ENCODE measurements at regions not wholly inside any gene's neighbourhood (a gene's known extent, or its start where the extent isn't known, plus 50 kb on each side); places are given as distances from the start of the nearest gene placed in this dataset.

DNA sequence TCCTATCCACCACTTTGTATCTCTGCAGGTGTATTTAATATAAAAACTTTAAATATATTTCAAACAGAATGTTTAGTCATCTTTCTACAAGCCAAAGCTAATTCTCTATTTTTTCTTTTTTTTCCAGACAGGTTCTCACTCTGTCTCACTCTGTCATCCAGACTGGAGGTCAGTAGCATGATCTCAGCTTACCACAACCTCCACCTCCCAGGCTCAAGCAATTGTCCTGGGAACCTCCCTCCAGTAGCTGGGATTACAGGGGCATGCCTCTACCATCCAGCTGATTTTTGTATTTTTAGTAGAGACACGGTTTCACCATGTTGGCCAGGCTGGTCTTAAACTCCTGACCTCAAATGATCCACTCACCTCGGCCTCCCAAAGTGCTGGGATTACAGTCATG is 202.6 kb downstream of the VGLL3 start:
- Histone ChIP-seq H3K4me1 (ENCODE audit: control insufficient read depth in 1 of 2, extremely low read depth in 1 of 2, insufficient read depth in 2 of 2, low read length in 2 of 2) (no peaks in the 10 kb centered on the region), H3K27me3 (replicated peaks in 1 of 2; ENCODE audit: control insufficient read depth in 2 of 2, extremely low read depth in 1 of 2, insufficient read depth in 2 of 2, low read length in 1 of 2) (no peaks in the 10 kb centered on the region), H3K27ac (ENCODE audit: low read length) (no peak overlapping the region), H3K9me3 (no peaks in the 10 kb centered on the region), H3K36me3 (ENCODE audit: control insufficient read depth in 2 of 2, extremely low read depth in 1 of 2, insufficient read depth in 1 of 2, low read length in 1 of 2) (no peaks in the 10 kb centered on the region), H3K4me3 (ENCODE audit: control insufficient read depth in 1 of 2, extremely low read depth in 1 of 2, low read length in 1 of 2) (no peak overlapping the region)
- Mint-ChIP-seq H3K4me1 (no peaks in the 10 kb centered on the region), H3K9me3 (no peaks in the 10 kb centered on the region), H3K27ac (no peak overlapping the region), H3K4me3 (no peak overlapping the region), H3K36me3 (no peaks in the 10 kb centered on the region), H3K27me3 (no peaks in the 10 kb centered on the region)
- ChIA-PET POLR2A (no interaction called here), CTCF (no interaction called here)
- 100% methylated on average over 1 of the region's 2 CpGs for WGBS (ENCODE audit: insufficient coverage)
- no peak for ATAC-seq (replicated peaks in 1 of 4)
- no peak for DNase-seq

DNA sequence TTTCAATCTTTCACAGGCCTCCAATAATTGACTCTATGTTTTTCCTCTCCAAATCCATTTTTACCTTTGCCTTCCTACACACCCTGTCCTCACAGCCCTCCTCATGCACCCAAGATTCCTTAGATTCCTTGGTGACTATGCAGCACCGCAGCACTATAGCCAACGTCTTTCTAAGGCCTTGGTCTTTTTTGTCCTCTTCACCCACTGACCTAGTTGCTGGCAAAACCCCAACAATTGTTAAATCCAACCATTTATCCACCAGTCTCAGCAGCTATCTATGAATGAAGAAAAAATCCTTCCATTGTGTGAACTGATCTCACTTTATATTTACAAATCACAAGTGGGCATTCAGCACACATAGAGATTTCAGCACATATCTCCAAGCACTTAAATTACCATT is 203.9 kb downstream of the VGLL3 start:
- Mint-ChIP-seq H3K4me3 (no peak overlapping the region), H3K27me3 (no peaks in the 10 kb centered on the region), H3K9me3 (peaks cover 0 to 4% (median 0%) of the 10 kb centered on the region in 3 donors), H3K27ac (no peak overlapping the region), H3K36me3 (no peaks in the 10 kb centered on the region), H3K4me1 (no peaks in the 10 kb centered on the region)
- Histone ChIP-seq H3K4me3 (ENCODE audit: control insufficient read depth in 1 of 2, extremely low read depth in 1 of 2, low read length in 1 of 2) (no peak overlapping the region), H3K4me1 (ENCODE audit: control insufficient read depth in 1 of 2, extremely low read depth in 1 of 2, insufficient read depth in 2 of 2, low read length in 2 of 2) (no peaks in the 10 kb centered on the region), H3K27me3 (replicated peaks in 1 of 2; ENCODE audit: control insufficient read depth in 2 of 2, extremely low read depth in 1 of 2, insufficient read depth in 2 of 2, low read length in 1 of 2) (no peaks in the 10 kb centered on the region), H3K9me3 (no peaks in the 10 kb centered on the region), H3K27ac (ENCODE audit: low read length) (no peak overlapping the region), H3K36me3 (ENCODE audit: control insufficient read depth in 2 of 2, extremely low read depth in 1 of 2, insufficient read depth in 1 of 2, low read length in 1 of 2) (no peaks in the 10 kb centered on the region)
- no peak for DNase-seq
- WGBS (ENCODE audit: insufficient coverage) = 100% methylated on average over 1 of the region's 2 CpGs
- ATAC-seq (replicated peaks in 1 of 4) = no peak
- CTCF ChIA-PET = no interaction called here
- POLR2A ChIA-PET = no interaction called here

DNA sequence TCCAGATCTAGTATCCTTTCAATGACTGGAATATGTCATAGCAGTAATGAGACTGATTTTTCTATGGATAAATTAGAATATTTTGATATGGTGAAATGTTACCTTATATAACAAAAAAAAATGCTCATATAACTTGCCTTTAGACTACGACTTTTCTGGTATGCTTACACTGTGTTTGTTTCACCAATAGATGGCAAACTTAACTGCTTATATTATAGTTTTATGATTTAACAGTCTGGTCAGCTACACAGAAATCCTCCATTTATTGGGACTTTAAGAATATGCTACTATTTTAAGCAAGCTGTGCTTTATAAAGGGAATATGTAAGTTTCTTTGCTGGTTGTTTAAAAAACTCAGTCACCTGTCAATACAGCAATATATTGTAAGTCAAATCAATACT is 205.6 kb downstream of the VGLL3 start:
- ChIA-PET POLR2A (no interaction called here), CTCF (no interaction called here)
- no CpG with 5 or more reads among the region's 1 CpG for WGBS (ENCODE audit: insufficient coverage)

DNA sequence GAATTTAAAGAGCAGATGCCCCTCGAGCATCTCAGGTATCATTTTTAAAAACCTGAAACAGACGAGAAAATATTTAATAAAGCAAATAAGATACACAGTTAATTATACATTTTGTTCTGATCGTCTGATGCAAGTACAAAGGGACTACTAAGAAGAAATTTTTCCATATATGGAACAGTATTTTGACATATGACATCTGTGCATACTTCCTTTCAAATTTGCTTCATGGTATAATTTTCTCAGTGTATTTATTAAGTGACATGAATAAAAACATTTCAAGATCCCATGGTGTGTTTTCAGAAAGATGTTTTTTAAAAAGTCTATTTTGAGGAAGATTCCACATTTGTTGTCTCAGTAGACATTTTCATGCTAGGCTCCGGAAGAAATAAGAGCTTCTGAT is 208.1 kb downstream of the VGLL3 start:
- H3K9me3 Mint-ChIP-seq = peaks cover 0 to 4% (median 0%) of the 10 kb centered on the region in 3 donors
- no peaks in the 10 kb centered on the region for H3K9me3 ChIP-seq
- H3K27me3 Mint-ChIP-seq = no peaks in the 10 kb centered on the region
- no peak overlapping the region for H3K4me3 ChIP-seq (ENCODE audit: control insufficient read depth in 1 of 2, extremely low read depth in 1 of 2, low read length in 1 of 2)
- no peaks in the 10 kb centered on the region for H3K4me1 Mint-ChIP-seq
- no peak overlapping the region for H3K4me3 Mint-ChIP-seq
- no CpG with 5 or more reads among the region's 4 CpGs for WGBS (ENCODE audit: insufficient coverage)
- H3K27me3 ChIP-seq (replicated peaks in 1 of 2; ENCODE audit: control insufficient read depth in 2 of 2, extremely low read depth in 1 of 2, insufficient read depth in 2 of 2, low read length in 1 of 2) = no peaks in the 10 kb centered on the region
- H3K36me3 Mint-ChIP-seq = no peaks in the 10 kb centered on the region
- no peak for DNase-seq
- H3K36me3 ChIP-seq (ENCODE audit: control insufficient read depth in 2 of 2, extremely low read depth in 1 of 2, insufficient read depth in 1 of 2, low read length in 1 of 2) = no peaks in the 10 kb centered on the region
- H3K4me1 ChIP-seq (ENCODE audit: control insufficient read depth in 1 of 2, extremely low read depth in 1 of 2, insufficient read depth in 2 of 2, low read length in 2 of 2) = no peaks in the 10 kb centered on the region
- H3K27ac Mint-ChIP-seq = no peak overlapping the region
- ChIA-PET CTCF (no interaction called here), POLR2A (no interaction called here)
- no peak for ATAC-seq (replicated peaks in 1 of 4)
- H3K27ac ChIP-seq (ENCODE audit: low read length) = no peak overlapping the region

More for the DNA sequence above, 205.6 kb downstream of the VGLL3 start:
- peaks cover 0 to 4% (median 0%) of the 10 kb centered on the region in 3 donors for H3K9me3 Mint-ChIP-seq
- H3K36me3 Mint-ChIP-seq = no peaks in the 10 kb centered on the region
- H3K4me3 Mint-ChIP-seq = no peak overlapping the region
- H3K27me3 Mint-ChIP-seq = no peaks in the 10 kb centered on the region
- H3K27ac Mint-ChIP-seq = no peak overlapping the region
- no peaks in the 10 kb centered on the region for H3K27me3 ChIP-seq (replicated peaks in 1 of 2; ENCODE audit: control insufficient read depth in 2 of 2, extremely low read depth in 1 of 2, insufficient read depth in 2 of 2, low read length in 1 of 2)
- H3K9me3 ChIP-seq = no peaks in the 10 kb centered on the region
- no peaks in the 10 kb centered on the region for H3K4me1 ChIP-seq (ENCODE audit: control insufficient read depth in 1 of 2, extremely low read depth in 1 of 2, insufficient read depth in 2 of 2, low read length in 2 of 2)
- no peaks in the 10 kb centered on the region for H3K4me1 Mint-ChIP-seq
- H3K36me3 ChIP-seq (ENCODE audit: control insufficient read depth in 2 of 2, extremely low read depth in 1 of 2, insufficient read depth in 1 of 2, low read length in 1 of 2) = no peaks in the 10 kb centered on the region
- ATAC-seq (replicated peaks in 1 of 4) (no peak), DNase-seq (no peak)
- no peak overlapping the region for H3K27ac ChIP-seq (ENCODE audit: low read length)
- no peak overlapping the region for H3K4me3 ChIP-seq (ENCODE audit: control insufficient read depth in 1 of 2, extremely low read depth in 1 of 2, low read length in 1 of 2)

DNA sequence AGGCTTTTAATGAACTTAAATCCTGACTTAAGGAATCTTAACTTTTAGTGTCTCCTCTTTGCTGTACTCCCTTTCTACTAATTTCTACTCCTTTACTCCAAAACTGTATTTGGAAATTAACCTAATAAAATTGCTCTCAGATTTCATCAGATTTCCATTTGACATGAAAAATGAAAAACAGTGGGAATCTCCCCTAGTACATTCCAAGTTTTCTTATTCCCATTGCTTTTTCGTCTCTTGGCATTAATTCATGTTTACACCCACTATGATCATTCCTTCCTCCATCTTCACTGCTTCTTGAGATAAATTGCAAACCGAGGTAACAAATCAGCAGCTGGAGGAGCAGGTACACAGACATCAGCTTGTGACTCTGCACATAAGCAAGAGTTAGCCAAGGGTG is 208.7 kb downstream of the VGLL3 start:
- Histone ChIP-seq H3K4me3 (ENCODE audit: control insufficient read depth in 1 of 2, extremely low read depth in 1 of 2, low read length in 1 of 2) (no peak overlapping the region), H3K9me3 (no peaks in the 10 kb centered on the region), H3K36me3 (ENCODE audit: control insufficient read depth in 2 of 2, extremely low read depth in 1 of 2, insufficient read depth in 1 of 2, low read length in 1 of 2) (no peaks in the 10 kb centered on the region), H3K4me1 (ENCODE audit: control insufficient read depth in 1 of 2, extremely low read depth in 1 of 2, insufficient read depth in 2 of 2, low read length in 2 of 2) (no peaks in the 10 kb centered on the region), H3K27ac (ENCODE audit: low read length) (no peak overlapping the region), H3K27me3 (replicated peaks in 1 of 2; ENCODE audit: control insufficient read depth in 2 of 2, extremely low read depth in 1 of 2, insufficient read depth in 2 of 2, low read length in 1 of 2) (no peaks in the 10 kb centered on the region)
- H3K9me3 Mint-ChIP-seq = peaks cover 0 to 4% (median 0%) of the 10 kb centered on the region in 3 donors
- no peak overlapping the region for H3K27ac Mint-ChIP-seq
- ATAC-seq (replicated peaks in 1 of 4) = no peak
- 60% methylated on average over 1 of the region's 2 CpGs for WGBS (ENCODE audit: insufficient coverage)
- no peak for DNase-seq
- H3K36me3 Mint-ChIP-seq = no peaks in the 10 kb centered on the region
- no peaks in the 10 kb centered on the region for H3K27me3 Mint-ChIP-seq
- POLR2A ChIA-PET = no interaction called here
- no peaks in the 10 kb centered on the region for H3K4me1 Mint-ChIP-seq
- CTCF ChIA-PET = no interaction called here
- no peak overlapping the region for H3K4me3 Mint-ChIP-seq

DNA sequence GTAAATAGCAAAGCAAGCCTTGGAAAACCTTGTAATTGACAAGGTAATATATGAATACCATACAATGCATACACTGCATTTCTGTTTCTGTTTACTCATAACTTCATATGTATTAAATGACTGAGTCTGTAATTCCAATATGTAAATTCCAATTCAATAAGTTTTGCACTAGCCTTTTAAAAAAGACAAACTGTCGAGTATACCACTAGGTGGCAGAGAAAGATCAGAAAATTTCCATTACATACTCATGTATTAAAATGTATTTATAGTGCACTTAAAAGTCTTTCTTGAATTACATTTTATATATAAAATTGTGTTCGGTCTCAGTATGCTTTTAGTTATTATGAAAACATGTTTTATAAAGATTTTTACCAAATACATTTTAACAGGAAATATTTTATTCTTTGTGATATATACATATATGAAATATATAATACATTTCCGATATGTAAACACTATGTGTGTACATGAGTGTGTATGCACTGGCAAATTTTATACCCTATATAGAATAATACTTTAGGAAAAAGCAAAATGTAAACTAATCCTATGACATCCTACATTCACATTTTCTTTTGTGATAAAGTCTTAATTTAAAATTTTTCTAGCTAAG is 216.8 kb downstream of the VGLL3 start:
- no peak overlapping the region for H3K27ac Mint-ChIP-seq
- peak in 1 of 35 experiments; percentile 0 for DNase-seq
- Histone ChIP-seq H3K27me3 (replicated peaks in 1 of 2; ENCODE audit: control insufficient read depth in 2 of 2, extremely low read depth in 1 of 2, insufficient read depth in 2 of 2, low read length in 1 of 2) (no peaks in the 10 kb centered on the region), H3K4me1 (ENCODE audit: control insufficient read depth in 1 of 2, extremely low read depth in 1 of 2, insufficient read depth in 2 of 2, low read length in 2 of 2) (no peaks in the 10 kb centered on the region), H3K36me3 (ENCODE audit: control insufficient read depth in 2 of 2, extremely low read depth in 1 of 2, insufficient read depth in 1 of 2, low read length in 1 of 2) (no peaks in the 10 kb centered on the region), H3K27ac (ENCODE audit: low read length) (no peak overlapping the region), H3K4me3 (ENCODE audit: control insufficient read depth in 1 of 2, extremely low read depth in 1 of 2, low read length in 1 of 2) (no peak overlapping the region), H3K9me3 (no peaks in the 10 kb centered on the region)
- ChIA-PET CTCF (no interaction called here), POLR2A (interaction anchor here in 1 of 2 donors (0.7 kb wide), 1 partner anchor 861 kb away, joined by 4 read pairs; no protein-coding TSS in a partner anchor)
- H3K4me1 Mint-ChIP-seq = no peaks in the 10 kb centered on the region
- H3K4me3 Mint-ChIP-seq = no peak overlapping the region
- ATAC-seq (replicated peaks in 1 of 4) = no peak
- no peaks in the 10 kb centered on the region for H3K36me3 Mint-ChIP-seq
- no CpG with 5 or more reads among the region's 3 CpGs for WGBS (ENCODE audit: insufficient coverage)
- H3K27me3 Mint-ChIP-seq = no peaks in the 10 kb centered on the region
- no peaks in the 10 kb centered on the region for H3K9me3 Mint-ChIP-seq

DNA sequence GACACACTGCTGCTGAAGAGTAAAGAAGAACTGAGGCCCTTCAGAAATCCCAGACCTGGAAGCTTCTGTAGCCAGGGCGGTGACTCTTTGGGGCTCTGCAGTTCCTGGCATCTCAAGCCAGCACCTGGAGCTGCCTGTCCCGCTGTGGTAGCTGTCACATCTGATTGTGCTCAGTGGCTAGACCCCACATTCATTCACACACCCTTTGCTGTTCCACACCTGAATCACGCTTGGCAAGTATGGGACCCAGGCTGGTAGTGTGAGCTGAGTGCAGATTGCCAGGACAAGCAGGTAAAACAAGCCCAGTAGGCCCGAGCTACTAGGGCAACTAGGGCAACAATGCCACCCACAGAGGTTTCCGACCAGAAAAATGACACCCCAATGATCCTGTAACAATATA is 218.2 kb downstream of the VGLL3 start:
- Histone ChIP-seq H3K4me1 (ENCODE audit: control insufficient read depth in 1 of 2, extremely low read depth in 1 of 2, insufficient read depth in 2 of 2, low read length in 2 of 2) (no peaks in the 10 kb centered on the region), H3K27me3 (replicated peaks in 1 of 2; ENCODE audit: control insufficient read depth in 2 of 2, extremely low read depth in 1 of 2, insufficient read depth in 2 of 2, low read length in 1 of 2) (no peaks in the 10 kb centered on the region), H3K27ac (ENCODE audit: low read length) (no peak overlapping the region), H3K9me3 (no peaks in the 10 kb centered on the region), H3K36me3 (ENCODE audit: control insufficient read depth in 2 of 2, extremely low read depth in 1 of 2, insufficient read depth in 1 of 2, low read length in 1 of 2) (no peaks in the 10 kb centered on the region), H3K4me3 (ENCODE audit: control insufficient read depth in 1 of 2, extremely low read depth in 1 of 2, low read length in 1 of 2) (no peak overlapping the region)
- H3K9me3 Mint-ChIP-seq = no peaks in the 10 kb centered on the region
- H3K4me1 Mint-ChIP-seq = no peaks in the 10 kb centered on the region
- WGBS (ENCODE audit: insufficient coverage) = 90% methylated on average over 1 of the region's 5 CpGs
- ChIA-PET CTCF (no interaction called here), POLR2A (no interaction called here)
- ATAC-seq (replicated peaks in 1 of 4) = no peak
- no peaks in the 10 kb centered on the region for H3K36me3 Mint-ChIP-seq
- H3K4me3 Mint-ChIP-seq = no peak overlapping the region
- H3K27me3 Mint-ChIP-seq = no peaks in the 10 kb centered on the region
- no peak overlapping the region for H3K27ac Mint-ChIP-seq
- DNase-seq = no peak

Measured in T-cell (primary cell).